ENCODE measurements at regions not wholly inside any gene's neighbourhood (a gene's known extent, or its start where the extent isn't known, plus 50 kb on each side); places are given as distances from the start of the nearest gene placed in this dataset.

GRCh38 chr4:174110180-174110579 is 173.3 kb downstream of the FBXO8 start:
- 62 to 66% methylated on average over 9 of the region's 9 CpGs for WGBS, 2 donors

GRCh38 chr4:174107746-174108354 is 175.6 kb downstream of the FBXO8 start:
- no peak for ATAC-seq (ENCODE audit: low FRiP score in 2 of 2)
- 38 to 53% methylated on average over 6 of the region's 6 CpGs for WGBS, 2 donors
- Histone ChIP-seq H3K27me3 (no peaks in the 10 kb centered on the region), H3K27ac (no peak overlapping the region), H3K4me3 (no peak overlapping the region), H3K4me1 (no peaks in the 10 kb centered on the region), H3K36me3 (no peaks in the 10 kb centered on the region), H3K9me3 (no peaks in the 10 kb centered on the region)
- TF ChIP-seq EP300 (IDR thresholded peaks at IDR 0.05) (no peak), CTCF (IDR thresholded peaks at IDR 0.05) (no peak), POLR2AphosphoS5 (IDR thresholded peaks at IDR 0.05) (no peak), POLR2A (IDR thresholded peaks at IDR 0.05) (no peak)
- DNase-seq, result no peak

More at GRCh38 chr4:174110180-174110579, 173.3 kb downstream of the FBXO8 start:
- Histone ChIP-seq H3K36me3 (no peaks in the 10 kb centered on the region), H3K27ac (no peak overlapping the region), H3K9me3 (no peaks in the 10 kb centered on the region), H3K4me3 (no peak overlapping the region), H3K4me1 (no peaks in the 10 kb centered on the region), H3K27me3 (no peaks in the 10 kb centered on the region)
- no peak for DNase-seq
- TF ChIP-seq POLR2AphosphoS5 (IDR thresholded peaks at IDR 0.05), result no peak
- TF ChIP-seq CTCF (IDR thresholded peaks at IDR 0.05), result no peak
- no peak for TF ChIP-seq EP300 (IDR thresholded peaks at IDR 0.05)
- no peak for TF ChIP-seq POLR2A (IDR thresholded peaks at IDR 0.05)
- ATAC-seq (ENCODE audit: low FRiP score in 2 of 2), result no peak

GRCh38 chr4:174105202-174105601 is 178.3 kb downstream of the FBXO8 start:
- ATAC-seq (ENCODE audit: low FRiP score in 2 of 2) (no peak), DNase-seq (no peak)
- H3K27ac ChIP-seq, result no peak overlapping the region
- no peak overlapping the region for H3K4me3 ChIP-seq
- no peaks in the 10 kb centered on the region for H3K4me1 ChIP-seq
- H3K27me3 ChIP-seq, result no peaks in the 10 kb centered on the region
- no peak for TF ChIP-seq POLR2A (IDR thresholded peaks at IDR 0.05)
- TF ChIP-seq POLR2AphosphoS5 (IDR thresholded peaks at IDR 0.05), result no peak
- no peak for TF ChIP-seq CTCF (IDR thresholded peaks at IDR 0.05)
- TF ChIP-seq EP300 (IDR thresholded peaks at IDR 0.05), result no peak
- H3K36me3 ChIP-seq, result no peaks in the 10 kb centered on the region
- WGBS, 2 donors, result 56 to 70% methylated on average over 1 of the region's 1 CpG
- H3K9me3 ChIP-seq, result no peaks in the 10 kb centered on the region

- Histone ChIP-seq H3K27me3 (no peaks in the 10 kb centered on the region), H3K9me3 (no peaks in the 10 kb centered on the region), H3K4me1 (no peaks in the 10 kb centered on the region), H3K27ac (no peak overlapping the region), H3K36me3 (no peaks in the 10 kb centered on the region), H3K4me3 (no peak overlapping the region)
- 96 to 97% methylated on average over 2 of the region's 2 CpGs for WGBS, 2 donors
- DNase-seq (no peak), ATAC-seq (ENCODE audit: low FRiP score in 2 of 2) (no peak)
- no peak for TF ChIP-seq POLR2A (IDR thresholded peaks at IDR 0.05)
- TF ChIP-seq POLR2AphosphoS5 (IDR thresholded peaks at IDR 0.05), result no peak
- no peak for TF ChIP-seq CTCF (IDR thresholded peaks at IDR 0.05)
- no peak for TF ChIP-seq EP300 (IDR thresholded peaks at IDR 0.05)
Measured at GRCh38 chr4:174100910-174101309, 182.6 kb downstream of the FBXO8 start.

GRCh38 chr4:174099712-174100111 is 183.8 kb downstream of the FBXO8 start:
- H3K36me3 ChIP-seq, result no peaks in the 10 kb centered on the region
- H3K27me3 ChIP-seq, result no peaks in the 10 kb centered on the region
- no peak for ATAC-seq (ENCODE audit: low FRiP score in 2 of 2)
- H3K4me3 ChIP-seq, result no peak overlapping the region
- DNase-seq, result no peak
- H3K9me3 ChIP-seq, result no peaks in the 10 kb centered on the region
- H3K27ac ChIP-seq, result no peak overlapping the region
- TF ChIP-seq POLR2AphosphoS5 (IDR thresholded peaks at IDR 0.05) (no peak), CTCF (IDR thresholded peaks at IDR 0.05) (no peak), POLR2A (IDR thresholded peaks at IDR 0.05) (no peak), EP300 (IDR thresholded peaks at IDR 0.05) (no peak)
- H3K4me1 ChIP-seq, result no peaks in the 10 kb centered on the region
